ENCODE measurements at regions not wholly inside any gene's neighbourhood (a gene's known extent, or its start where the extent isn't known, plus 50 kb on each side); places are given as distances from the start of the nearest gene placed in this dataset.

- Histone ChIP-seq H3K27me3 (ENCODE audit: control insufficient read depth in 2 of 2, insufficient read depth in 2 of 2, low read length in 2 of 2) (no peaks in the 10 kb centered on the region), H3K9me3 (replicated peaks; ENCODE audit: control insufficient read depth, insufficient read depth, low read depth, low read length) (no peaks in the 10 kb centered on the region), H3K27ac (ENCODE audit: extremely low read depth, low read depth, low read length) (no peak overlapping the region), H3K36me3 (ENCODE audit: control insufficient read depth, insufficient read depth, low read length) (no peaks in the 10 kb centered on the region), H3K4me3 (no peak overlapping the region), H3K4me2 (ENCODE audit: insufficient read depth, low read length) (no peak overlapping the region), H4K20me1 (replicated peaks; ENCODE audit: control insufficient read depth, insufficient read depth, low read length) (no peaks in the 10 kb centered on the region), H3K79me2 (ENCODE audit: control insufficient read depth, insufficient read depth, low read length) (no peaks in the 10 kb centered on the region), H3K9me1 (ENCODE audit: control insufficient read depth, insufficient read depth, low read length) (no peaks in the 10 kb centered on the region), H2AFZ (ENCODE audit: low read depth, low read length) (no peak overlapping the region), H3K4me1 (replicated peaks in 1 of 2; ENCODE audit: control insufficient read depth in 2 of 2, insufficient read depth in 2 of 2, low read length in 2 of 2) (peaks cover 2 to 8% of the 10 kb centered on the region in 2 experiments; a peak in 3 of 5 replicates), H3K9ac (ENCODE audit: insufficient read depth in 1 of 2, low read depth in 2 of 2, low read length in 2 of 2) (no peak overlapping the region)
- no peak for DNase-seq (ENCODE audit: extremely low read depth in 1 of 4, low spot score in 3 of 4)
- in situ Hi-C loops (cut with MboI) = no loop called here
- WGBS (ENCODE audit: insufficient coverage, low coverage, missing lambda C conversion rate) = 75% methylated on average over 4 of the region's 4 CpGs
- POLR2A ChIA-PET = interaction anchor here (0.7 kb wide), 1 partner anchor 21 kb away, joined by 3 read pairs; no protein-coding TSS in a partner anchor
- ATAC-seq = no peak
- no peak for TF ChIP-seq HDGF (IDR thresholded peaks at IDR 0.05)
- no peak for TF ChIP-seq PHF8 (IDR thresholded peaks at IDR 0.05; ENCODE audit: borderline replicate concordance, low read length)
- TF ChIP-seq ARID1B (IDR thresholded peaks at IDR 0.05) = no peak
- TF ChIP-seq RFX7 (CRISPR knock-in tag; IDR thresholded peaks at IDR 0.05) = no peak
- no peak for TF ChIP-seq CC2D1A (IDR thresholded peaks at IDR 0.05)
- no peak for TF ChIP-seq ZNF551 (CRISPR knock-in tag; IDR thresholded peaks at IDR 0.05)
- no peak for TF ChIP-seq POU5F1 (IDR thresholded peaks at IDR 0.05; ENCODE audit: borderline replicate concordance, low read depth, low read length, partially characterized antibody)
- no peak for TF ChIP-seq NFIX (CRISPR knock-in tag; IDR thresholded peaks at IDR 0.05; ENCODE audit: low read depth)
- TF ChIP-seq CHCHD3 (CRISPR knock-in tag; IDR thresholded peaks at IDR 0.05) = no peak
- TF ChIP-seq KAT7 (CRISPR knock-in tag; IDR thresholded peaks at IDR 0.05; ENCODE audit: borderline replicate concordance) = no peak
- no peak for TF ChIP-seq SREBF1 (IDR thresholded peaks at IDR 0.05; ENCODE audit: borderline replicate concordance, low read depth, low read length)
- no peak for TF ChIP-seq BCL6 (CRISPR knock-in tag; IDR thresholded peaks at IDR 0.05)
- no peak for TF ChIP-seq ZNF512 (tag; IDR thresholded peaks at IDR 0.05)
- TF ChIP-seq IRF9 (tag; IDR thresholded peaks at IDR 0.05) = no peak
- TF ChIP-seq ZNF140 (CRISPR knock-in tag; IDR thresholded peaks at IDR 0.05) = no peak
- TF ChIP-seq THRA (IDR thresholded peaks at IDR 0.05) = no peak
- TF ChIP-seq ZBTB34 (CRISPR knock-in tag; IDR thresholded peaks at IDR 0.05) = no peak
- TF ChIP-seq TGIF2 (CRISPR knock-in tag; IDR thresholded peaks at IDR 0.05) = no peak
- TF ChIP-seq SMARCC2 (IDR thresholded peaks at IDR 0.05; ENCODE audit: low read depth) = no peak
- CTCF ChIA-PET (ENCODE audit: low intra/inter-chr PET ratio) = no interaction called here
- intact Hi-C loops (cut with micrococcal nuclease) = no loop called here
- FAIRE-seq = no peak
- BruUV-seq (replicated peaks) = no TSS peak
Measured at GRCh38 chr2:48170281-48170680, 144.2 kb upstream of the FOXN2 start.

All from K562 (cell line).